HEK293T (cell line): ENCODE measurements at regions not wholly inside any gene's neighbourhood (a gene's known extent, or its start where the extent isn't known, plus 50 kb on each side); places are given as distances from the start of the nearest gene placed in this dataset.

Source experiments
- CTCF ChIA-PET: fragments of 350-600 bp; formaldehyde crosslinking; extraction: SDS; loops from one replicate; lab custom pipeline; 2021; ENCODE audit warnings: antibody characterized with exemption, inconsistent platforms; lab: Yijun Ruan, JAX
- POLR2A ChIA-PET: fragments of 350-600 bp; formaldehyde crosslinking; extraction: SDS; loops from one replicate; lab custom pipeline; 2020; ENCODE audit warnings: antibody characterized with exemption, inconsistent platforms; lab: Yijun Ruan, JAX
- DNase-seq: peaks from one replicate; pipeline ENCODE4 v3.0.0; 2012; ENCODE audit warnings: mixed read lengths; ENCODE audit errors: extremely low spot score
- ARNT ChIP-seq: fragments of 450-650 bp; IDR thresholded peaks from 2 replicates; pipeline ENCODE4 v1.6.1; 2017; ENCODE audit warnings: mild to moderate bottlenecking
- BHLHE40 ChIP-seq: fragments of 450-650 bp; IDR thresholded peaks from 2 replicates; pipeline ENCODE4 v1.6.1; 2016; ENCODE audit warnings: mild to moderate bottlenecking, moderate library complexity, borderline replicate concordance
- CTBP1 ChIP-seq: fragments of 450-650 bp; IDR thresholded peaks from 2 replicates; pipeline ENCODE4 v1.6.1; 2016; ENCODE audit warnings: borderline replicate concordance
- ELF4 ChIP-seq: fragments of 450-650 bp; IDR thresholded peaks from 2 replicates; pipeline ENCODE4 v1.6.1; 2017; ENCODE audit warnings: antibody characterized with exemption
- FOXA1 ChIP-seq: fragments of 450-650 bp; IDR thresholded peaks from 2 replicates; pipeline ENCODE4 v1.6.1; 2016; ENCODE audit warnings: mild to moderate bottlenecking
- FOXK2 ChIP-seq: fragments of 450-650 bp; IDR thresholded peaks from 2 replicates; pipeline ENCODE4 v1.6.1; 2016; ENCODE audit warnings: mild to moderate bottlenecking
- FOXM1 ChIP-seq: fragments of 450-650 bp; IDR thresholded peaks from 2 replicates; pipeline ENCODE4 v1.6.1; 2017; ENCODE audit warnings: mild to moderate bottlenecking, borderline replicate concordance
- HDGF ChIP-seq: fragments of 450-650 bp; IDR thresholded peaks from 2 replicates; pipeline ENCODE4 v1.6.1; 2017; ENCODE audit warnings: antibody characterized with exemption, borderline replicate concordance
- L3MBTL2 ChIP-seq: fragments of 450-650 bp; conservative IDR thresholded peaks from 2 replicates; pipeline ENCODE4 v1.6.1; 2016; ENCODE audit warnings: mild to moderate bottlenecking
- LEF1 ChIP-seq: fragments of 450-650 bp; IDR thresholded peaks from 2 replicates; pipeline ENCODE4 v1.6.1; 2017; ENCODE audit warnings: mild to moderate bottlenecking, borderline replicate concordance
- NFRKB ChIP-seq: fragments of 450-650 bp; IDR thresholded peaks from 2 replicates; pipeline ENCODE4 v1.6.1; 2016; ENCODE audit warnings: mild to moderate bottlenecking, moderate library complexity
- PKNOX1 ChIP-seq: fragments of 450-650 bp; IDR thresholded peaks from 2 replicates; pipeline ENCODE4 v1.6.1; 2016
- SP1 ChIP-seq: fragments of 450-650 bp; IDR thresholded peaks from 2 replicates; pipeline ENCODE4 v1.6.1; 2017
- SUZ12 ChIP-seq: fragments of 450-650 bp; IDR thresholded peaks from 2 replicates; pipeline ENCODE4 v1.6.1; 2016; ENCODE audit warnings: mild to moderate bottlenecking
- TARDBP ChIP-seq: fragments of 450-650 bp; IDR thresholded peaks from 2 replicates; pipeline ENCODE4 v1.6.1; 2016
- ZNF384 ChIP-seq: fragments of 450-650 bp; IDR thresholded peaks from 2 replicates; pipeline ENCODE4 v1.6.1; 2016

- POLR2A ChIA-PET = no interaction called here
- no peak for DNase-seq
- CTCF ChIA-PET = interaction anchor here (0.7 to 1.1 kb wide), 2 partner anchors 29 to 383 kb away, joined by 7 read pairs; no protein-coding TSS in a partner anchor
- TF ChIP-seq L3MBTL2 (no peak), FOXM1 (no peak), PKNOX1 (no peak), FOXK2 (no peak), FOXA1 (no peak), CTBP1 (no peak), SUZ12 (no peak), ARNT (no peak), BHLHE40 (no peak), ZNF384 (no peak), ELF4 (no peak), SP1 (no peak), LEF1 (no peak), TARDBP (no peak), HDGF (no peak), NFRKB (no peak)
These were observed 68.0 kb upstream of the OSBPL8 start for GRCh38 chr12:76627346-76628135.

- POLR2A ChIA-PET = no interaction called here
- TF ChIP-seq BHLHE40 = no peak
- no peak for TF ChIP-seq FOXK2
- TF ChIP-seq HDGF = no peak
- no peak for TF ChIP-seq LEF1
- TF ChIP-seq NFRKB = no peak
- no peak for TF ChIP-seq ELF4
- TF ChIP-seq TARDBP = no peak
- no peak for DNase-seq
- CTCF ChIA-PET = interaction anchor here (0.6 to 1.1 kb wide), 3 partner anchors 134 to 669 kb away, joined by 3 to 7 read pairs (median 4); no protein-coding TSS in a partner anchor
These were observed 69.2 kb upstream of the OSBPL8 start for GRCh38 chr12:76628745-76629144.

- POLR2A ChIA-PET = interaction anchor here (2.0 kb wide), 1 partner anchor 132 kb away, joined by 8 read pairs; the partner anchor contains the start of gene ZDHHC17
These were observed 72.2 kb upstream of the OSBPL8 start for GRCh38 chr12:76631741-76632140.

GRCh38 chr12:76633415-76633814, 73.8 kb upstream of the OSBPL8 start:
- no peak for DNase-seq
- CTCF ChIA-PET = no interaction called here
- POLR2A ChIA-PET = no interaction called here
- TF ChIP-seq ARNT (no peak), ZNF384 (no peak), TARDBP (no peak), FOXM1 (no peak), PKNOX1 (no peak), FOXK2 (no peak), FOXA1 (no peak), CTBP1 (no peak), LEF1 (no peak), HDGF (no peak), BHLHE40 (no peak), SP1 (no peak), ELF4 (no peak), L3MBTL2 (no peak), NFRKB (no peak), SUZ12 (no peak)

More at GRCh38 chr12:76631741-76632140, 72.2 kb upstream of the OSBPL8 start:
- no peak for DNase-seq
- no peak for TF ChIP-seq SP1
- TF ChIP-seq BHLHE40 = no peak
- TF ChIP-seq TARDBP = no peak
- TF ChIP-seq NFRKB = no peak
- TF ChIP-seq HDGF = no peak
- TF ChIP-seq LEF1 = no peak
- no peak for TF ChIP-seq CTBP1
- TF ChIP-seq FOXM1 = no peak
- TF ChIP-seq FOXK2 = no peak
- no peak for TF ChIP-seq ARNT
- no peak for TF ChIP-seq SUZ12
- no peak for TF ChIP-seq L3MBTL2
- no peak for TF ChIP-seq ZNF384
- no peak for TF ChIP-seq FOXA1
- no peak for TF ChIP-seq PKNOX1
- CTCF ChIA-PET = interaction anchor here (1.4 kb wide), 1 partner anchor 10 kb away, joined by 8 read pairs; no protein-coding TSS in a partner anchor

GRCh38 chr12:76634133-76634532, 74.6 kb upstream of the OSBPL8 start:
- ChIA-PET POLR2A (no interaction called here), CTCF (no interaction called here)
- DNase-seq = no peak
- TF ChIP-seq CTBP1 (no peak), LEF1 (no peak), ELF4 (no peak), FOXA1 (no peak), SUZ12 (no peak)

- TF ChIP-seq FOXK2 (no peak), ELF4 (no peak), TARDBP (no peak), ZNF384 (no peak), L3MBTL2 (no peak), CTBP1 (no peak), FOXM1 (no peak), SUZ12 (no peak), BHLHE40 (no peak), PKNOX1 (no peak), LEF1 (no peak), FOXA1 (no peak), ARNT (no peak), HDGF (no peak), SP1 (no peak), NFRKB (no peak)
- POLR2A ChIA-PET = no interaction called here
- no peak for DNase-seq
- CTCF ChIA-PET = no interaction called here
These were observed 76.6 kb upstream of the OSBPL8 start for GRCh38 chr12:76636121-76636692.
